Right renal cortex interstitium (tissue), 3 donors: ENCODE measurements at regions not wholly inside any gene's neighbourhood (a gene's known extent, or its start where the extent isn't known, plus 50 kb on each side); places are given as distances from the start of the nearest gene placed in this dataset.

Experiments used
- DNase-seq, 3 donors: peaks; one replicate each; pipeline ENCODE4 v3.0.0-alpha.2; 2013; ENCODE audit warnings: low read depth in 3 of 3, low spot score in 2 of 3

- DNase-seq: no peak
These were observed 200.9 kb downstream of the LTN1 start for GRCh38 chr21:28791595-28792282.

- DNase-seq: no peak
These were observed 202.3 kb downstream of the LTN1 start for GRCh38 chr21:28790335-28790734.

DNA sequence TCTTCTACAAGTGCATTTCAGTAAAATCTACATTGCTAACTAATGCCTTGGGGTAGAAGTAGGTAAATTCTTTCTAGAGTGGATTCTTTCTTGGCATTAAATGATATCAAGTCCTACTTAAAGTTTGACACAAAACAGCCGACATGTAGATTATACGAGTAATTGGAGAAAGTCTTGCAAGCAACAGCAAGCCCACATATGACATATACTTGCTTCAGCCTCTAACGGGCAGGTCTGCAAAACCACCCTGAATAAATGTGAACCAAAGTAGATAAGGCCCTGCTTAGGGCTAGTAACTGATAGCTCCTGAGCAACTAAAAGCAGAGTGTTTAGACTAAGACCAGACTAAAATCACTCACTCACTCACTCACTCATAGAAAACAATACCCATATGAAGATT is 203.2 kb downstream of the LTN1 start:
- DNase-seq: no peak

DNA sequence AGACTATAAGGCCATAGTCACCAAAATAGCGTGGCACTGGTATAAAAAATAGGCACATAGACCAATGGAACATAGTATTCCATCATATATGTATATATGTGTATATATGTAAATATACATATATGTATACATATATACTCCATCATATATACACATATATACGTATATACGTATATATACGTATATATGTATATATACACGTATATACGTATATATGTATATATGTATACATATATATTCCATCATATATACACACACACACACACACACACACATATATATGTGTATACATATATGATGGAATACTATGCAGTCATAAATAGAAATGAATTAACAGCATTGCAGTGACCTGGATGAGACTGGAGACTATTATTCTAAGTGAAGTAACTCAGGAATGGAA is 204.6 kb downstream of the LTN1 start:
- no peak for DNase-seq

- DNase-seq: no peak
These were observed 209.0 kb downstream of the LTN1 start for GRCh38 chr21:28783641-28784185.

DNA sequence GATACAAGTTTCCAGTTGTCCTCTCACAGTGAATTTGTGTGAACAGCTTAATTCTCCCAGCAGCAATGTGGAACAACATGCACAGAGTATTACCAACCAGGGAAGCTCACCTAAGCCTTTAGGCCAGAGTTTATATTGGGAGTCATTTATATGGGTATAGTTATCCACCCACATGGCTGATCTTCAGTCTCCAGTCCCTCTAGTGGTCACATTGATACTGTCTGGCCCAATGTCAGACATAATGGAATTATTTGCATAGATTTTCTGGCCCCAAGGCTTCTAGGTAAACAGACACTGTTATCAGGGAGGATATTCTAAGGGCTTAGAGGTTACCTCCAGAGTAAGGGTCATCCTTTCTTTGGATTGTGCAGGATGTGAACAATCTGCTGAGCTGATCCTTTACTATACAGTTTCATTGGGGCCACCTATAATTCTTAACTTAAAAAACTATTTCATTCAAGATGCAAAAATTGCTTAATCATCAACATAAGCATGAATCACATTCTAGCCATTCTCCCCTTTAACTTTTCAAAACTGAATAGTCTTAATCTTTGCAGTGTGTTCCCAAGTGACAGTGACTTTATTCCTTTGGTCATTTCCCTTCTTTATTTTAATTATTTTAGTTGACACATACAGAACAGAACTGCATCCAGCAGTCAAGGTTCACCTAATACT is 210.9 kb downstream of the LTN1 start:
- no peak for DNase-seq

GRCh38 chr21:28779914-28780313 is 212.8 kb downstream of the LTN1 start:
- DNase-seq: no peak

- no peak for DNase-seq
These were observed 216.4 kb downstream of the LTN1 start for GRCh38 chr21:28776251-28776650.

GRCh38 chr21:28775071-28775470 is 217.6 kb downstream of the LTN1 start:
- no peak for DNase-seq

DNA sequence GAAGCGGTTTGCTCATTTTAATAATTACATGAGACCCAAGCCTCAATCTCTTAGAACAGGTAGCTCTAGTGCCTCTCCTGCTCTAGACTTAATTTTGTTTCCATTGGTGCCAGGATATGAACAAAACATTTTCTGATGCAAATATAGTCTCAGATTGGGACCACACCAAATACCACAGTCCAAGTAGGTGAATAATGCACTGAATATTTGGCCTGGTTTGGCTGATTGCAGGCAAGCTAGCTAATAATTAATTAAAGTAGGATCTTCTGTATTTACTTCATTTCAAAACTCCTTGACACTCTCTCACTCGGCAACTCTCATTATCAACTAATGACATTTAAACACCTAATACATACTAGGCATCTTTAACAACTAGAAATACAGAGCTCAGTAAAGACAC is 219.6 kb downstream of the LTN1 start:
- DNase-seq: no peak

- DNase-seq: no peak
These were observed 220.7 kb downstream of the LTN1 start for GRCh38 chr21:28771790-28772501.

GRCh38 chr21:28770867-28771661 is 221.6 kb downstream of the LTN1 start:
- no peak for DNase-seq

GRCh38 chr21:28769683-28770082 is 223.0 kb downstream of the LTN1 start:
- no peak for DNase-seq

GRCh38 chr21:28768753-28769152 is 223.9 kb downstream of the LTN1 start:
- no peak for DNase-seq

- no peak for DNase-seq
These were observed 225.2 kb downstream of the LTN1 start for GRCh38 chr21:28767523-28767922.

DNA sequence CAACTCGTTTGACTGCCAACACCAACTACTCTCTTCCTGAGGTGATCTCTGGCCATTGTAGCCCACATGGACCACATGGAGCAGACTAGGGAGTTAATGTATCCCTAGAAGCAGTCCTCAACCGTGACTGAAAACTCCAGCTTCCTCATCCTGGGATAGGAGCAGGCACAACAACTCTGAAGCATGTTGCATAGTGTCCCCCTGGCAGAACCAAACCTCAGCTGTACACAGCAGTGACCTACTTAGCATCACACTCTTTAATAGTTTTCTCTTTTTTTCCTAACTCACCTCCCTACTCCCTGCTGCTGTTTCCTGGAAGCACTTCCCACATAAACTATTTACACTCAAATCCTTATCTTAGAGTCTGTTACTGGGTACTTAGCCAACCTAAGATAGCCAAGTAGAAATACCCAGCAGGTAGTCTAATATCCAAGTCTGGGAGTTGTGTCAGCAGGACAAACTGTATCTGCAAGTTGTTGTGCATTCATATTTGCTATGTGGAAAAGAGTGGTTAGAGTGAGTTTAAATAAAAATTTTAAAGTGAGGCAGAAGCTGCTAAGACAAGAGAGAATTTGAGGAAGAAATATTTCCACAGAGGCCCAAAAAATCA is 228.8 kb downstream of the LTN1 start:
- no peak for DNase-seq

DNA sequence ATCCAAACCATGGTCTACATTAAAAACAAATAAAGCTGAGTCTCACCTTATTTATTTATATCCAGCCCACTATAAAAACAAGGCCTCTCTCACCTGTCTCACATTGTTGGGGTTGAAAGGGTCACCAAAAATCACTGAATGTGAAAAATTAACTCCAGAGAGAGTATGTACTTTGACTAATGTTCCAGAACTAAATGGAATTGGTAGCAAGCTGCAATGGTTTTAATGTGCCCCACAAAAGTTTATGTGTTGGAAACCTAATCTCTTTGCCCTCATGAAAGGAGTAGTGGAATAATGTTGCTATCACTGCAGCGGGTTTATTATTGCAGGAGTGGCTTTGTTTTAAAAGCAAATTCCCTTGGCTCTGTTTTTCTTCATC is 230.3 kb downstream of the LTN1 start:
- no peak for DNase-seq

DNA sequence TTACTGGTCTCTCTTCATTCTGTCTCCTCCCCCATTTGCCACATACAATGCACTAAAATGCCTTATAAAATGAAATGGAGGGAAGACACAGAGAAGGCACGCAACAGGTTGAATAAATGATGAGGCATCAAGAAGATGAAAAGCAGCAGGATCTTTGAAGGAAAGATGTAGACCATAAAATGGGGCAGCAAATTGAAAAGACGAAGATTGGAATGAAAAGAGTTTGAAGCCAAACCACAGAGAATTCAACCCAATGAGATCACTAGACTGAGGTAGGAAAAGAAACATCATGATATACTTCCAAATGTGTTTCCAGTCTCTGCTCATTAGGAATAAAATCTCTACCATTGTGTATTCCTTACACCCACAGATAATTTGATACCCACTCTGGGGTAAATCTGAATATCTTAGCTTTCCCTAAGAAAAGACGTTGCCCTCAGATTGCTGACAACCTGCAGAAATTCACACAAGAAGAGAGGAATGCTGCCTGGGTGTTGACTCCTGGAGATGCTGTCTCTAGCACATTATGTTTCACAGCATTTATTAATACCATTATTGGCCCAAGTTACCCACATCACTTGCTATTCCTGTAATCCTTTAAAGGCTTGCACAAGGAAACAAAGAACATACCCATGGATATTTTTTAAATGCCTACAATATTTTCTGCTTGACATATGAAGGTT is 230.9 kb downstream of the LTN1 start:
- no peak for DNase-seq

DNA sequence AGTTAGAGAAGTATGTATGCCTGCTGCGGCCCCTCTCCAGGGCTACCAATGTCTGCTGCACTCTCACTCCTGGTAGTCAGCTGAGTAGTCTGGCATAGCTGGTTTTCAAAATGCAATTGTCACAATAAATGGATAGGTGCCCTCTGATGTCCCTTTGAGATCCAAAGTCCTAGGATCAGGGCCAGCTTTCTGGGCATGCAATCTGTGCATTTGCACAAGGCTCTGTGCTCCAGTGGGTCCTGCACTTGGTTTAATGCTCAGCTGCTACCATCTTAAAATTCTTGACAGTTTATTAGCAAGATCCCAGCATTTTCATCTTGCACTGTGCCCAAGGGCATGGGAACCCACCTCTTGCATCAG is 233.8 kb downstream of the LTN1 start:
- DNase-seq: no peak
